Activated T-cell treated with anti-CD3 and anti-CD28 coated beads, Interleukin-2, amount 50 U/mL, for 48 hours (primary cell): ENCODE measurements at regions not wholly inside any gene's neighbourhood (a gene's known extent, or its start where the extent isn't known, plus 50 kb on each side); places are given as distances from the start of the nearest gene placed in this dataset.
"Not testable (repeated sequence)": the region's sequence is repeated elsewhere in the genome, so short reads cannot be mapped to it uniquely, and the experiment has no call there.

Experiments used
- DNase-seq, 2 experiments: peaks; one replicate each; pipeline ENCODE4 v3.0.0-alpha.2; 2020

GRCh38 chr12:126400831-126401230 is 1335.6 kb downstream of the AACS start:
- no peak for DNase-seq

DNA sequence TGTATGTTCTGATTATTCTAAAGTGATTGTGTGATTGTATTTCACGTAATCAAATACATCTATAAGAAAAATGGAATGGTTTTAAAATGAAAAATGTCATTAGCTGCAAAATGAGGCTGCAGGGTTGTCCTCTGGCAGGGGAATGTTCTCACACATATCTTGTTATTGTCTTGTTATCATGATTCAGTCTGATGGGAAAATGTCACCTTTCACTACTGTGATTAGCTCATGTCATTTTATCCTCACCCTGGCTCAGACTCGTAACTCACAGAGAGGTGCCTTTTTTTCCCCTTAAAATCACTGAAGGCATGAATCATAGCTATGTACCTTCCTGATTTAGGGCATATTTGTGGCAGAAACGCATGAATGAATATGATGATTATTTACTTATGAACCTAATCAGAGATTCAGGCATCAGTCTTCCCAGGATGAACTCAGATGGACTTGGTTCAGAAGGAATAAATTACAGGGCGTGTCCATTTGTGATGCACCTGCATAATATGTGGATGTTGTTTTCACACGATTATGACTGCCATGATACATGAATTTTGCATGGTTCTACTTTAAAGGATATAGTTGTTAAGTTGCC is 1339.2 kb downstream of the AACS start:
- no peak for DNase-seq

DNA sequence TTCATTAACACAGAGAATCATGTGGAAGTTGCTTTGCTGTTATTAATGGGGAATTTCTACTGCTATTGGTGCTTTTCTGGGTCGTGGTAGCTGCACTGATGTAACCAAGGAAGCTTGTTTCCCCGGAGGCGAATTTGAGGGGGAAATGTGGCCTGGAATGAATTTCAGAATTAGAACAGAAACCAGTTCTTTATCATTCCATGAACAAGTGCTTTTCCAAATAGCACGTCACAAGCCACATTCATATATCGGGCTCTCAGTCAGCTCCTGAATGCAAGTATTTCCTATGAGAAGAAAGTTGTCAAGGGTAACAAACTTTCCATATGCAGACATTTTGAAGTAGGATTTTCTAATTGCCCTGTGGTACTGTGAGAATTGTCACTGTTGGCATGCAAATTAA is 1353.2 kb downstream of the AACS start:
- no peak for DNase-seq

- DNase-seq: no peak
Measured at GRCh38 chr12:126419131-126419530, 1353.9 kb downstream of the AACS start.

GRCh38 chr12:126424696-126425095 is 1359.5 kb downstream of the AACS start:
- DNase-seq: no peak

GRCh38 chr12:126425264-126425663 is 1360.0 kb downstream of the AACS start:
- DNase-seq: no peak

- no peak for DNase-seq
Measured at GRCh38 chr12:126428769-126429168, 1363.5 kb downstream of the AACS start.

- DNase-seq: no peak
Measured at GRCh38 chr12:126430921-126431320, 1365.7 kb downstream of the AACS start.

DNA sequence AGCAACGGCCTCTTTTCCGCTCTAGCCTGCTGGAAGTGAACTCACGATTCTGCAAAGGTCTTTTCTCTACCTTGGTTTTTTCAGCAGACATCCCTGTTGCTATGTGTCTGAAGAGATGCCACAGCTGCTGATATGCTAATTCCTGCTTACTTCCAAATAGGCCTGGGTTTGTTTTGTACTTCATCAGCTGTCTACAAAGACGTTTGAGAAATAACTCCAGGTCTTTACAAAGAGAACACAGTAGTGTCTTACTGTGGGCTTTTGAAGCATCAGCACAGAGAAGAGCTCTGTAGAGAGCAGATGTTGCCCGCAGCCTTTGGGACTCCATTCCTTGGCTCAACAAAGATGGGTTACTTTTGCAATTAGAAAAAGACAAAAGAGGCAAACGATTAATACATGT is 1366.5 kb downstream of the AACS start:
- DNase-seq: no peak

DNA sequence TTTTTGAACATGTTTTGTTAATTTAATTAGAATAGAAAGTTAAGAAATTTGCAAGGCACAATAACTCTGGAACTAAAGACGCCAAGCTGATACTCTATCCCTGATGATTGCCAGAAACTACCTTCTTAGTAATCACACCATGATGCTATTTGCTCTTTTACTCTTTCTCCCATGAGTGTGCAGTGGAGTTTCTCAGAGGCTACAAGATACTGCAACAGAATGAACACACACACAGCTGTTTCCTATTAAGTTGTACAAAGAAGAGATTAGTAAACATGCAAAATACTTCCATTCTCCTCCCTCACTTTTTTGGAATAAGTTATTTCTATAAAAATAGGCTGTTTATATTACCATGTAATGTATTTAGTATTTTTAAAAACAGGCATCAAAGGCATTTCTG is 1367.5 kb downstream of the AACS start:
- no peak for DNase-seq

GRCh38 chr12:126434412-126434985 is 1369.3 kb downstream of the AACS start:
- DNase-seq: no peak

DNA sequence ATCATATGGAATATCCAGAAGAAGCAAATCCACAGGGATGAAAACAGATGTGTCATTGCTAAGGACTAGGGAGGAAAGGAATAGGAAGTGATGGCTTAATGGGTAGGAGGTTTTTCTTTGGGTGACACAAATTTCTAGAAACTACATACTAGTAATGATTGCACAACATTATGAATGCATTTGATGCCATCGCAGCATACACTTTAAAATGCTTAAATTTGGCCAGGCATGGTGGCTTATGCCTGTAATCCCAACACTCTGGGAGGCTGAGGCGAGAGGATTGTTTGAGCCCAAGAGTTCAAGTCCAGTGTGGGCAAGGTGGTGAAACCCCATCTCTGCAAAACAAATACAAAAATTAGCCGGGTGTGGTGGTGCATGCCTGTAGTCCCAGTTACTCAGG is 1370.8 kb downstream of the AACS start:
- no peak for DNase-seq

GRCh38 chr12:126437934-126438333 is 1372.7 kb downstream of the AACS start:
- no peak for DNase-seq

GRCh38 chr12:126443977-126444376 is 1378.7 kb downstream of the AACS start:
- no peak for DNase-seq

DNA sequence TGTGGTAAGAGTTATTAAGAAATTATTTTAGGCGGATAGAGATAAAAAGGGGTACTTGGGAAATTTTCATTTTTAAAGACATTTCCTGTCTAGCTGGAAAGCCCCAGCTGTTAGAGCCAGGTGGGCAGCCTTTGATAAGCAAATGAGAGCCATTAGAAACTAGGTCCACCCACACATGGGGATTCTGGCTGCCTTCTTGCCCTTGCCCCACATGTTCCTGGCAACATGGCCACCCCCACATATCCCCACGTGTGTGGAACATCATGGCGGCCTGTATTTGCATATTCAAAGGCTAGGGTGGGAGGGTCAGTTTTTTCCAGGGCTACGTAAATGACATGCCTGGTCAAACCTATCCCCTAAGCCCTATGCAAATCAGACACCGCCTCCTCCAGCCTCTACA is 1382.1 kb downstream of the AACS start:
- DNase-seq: no peak

- no peak for DNase-seq
Measured at GRCh38 chr12:126451809-126452208, 1386.6 kb downstream of the AACS start.

DNA sequence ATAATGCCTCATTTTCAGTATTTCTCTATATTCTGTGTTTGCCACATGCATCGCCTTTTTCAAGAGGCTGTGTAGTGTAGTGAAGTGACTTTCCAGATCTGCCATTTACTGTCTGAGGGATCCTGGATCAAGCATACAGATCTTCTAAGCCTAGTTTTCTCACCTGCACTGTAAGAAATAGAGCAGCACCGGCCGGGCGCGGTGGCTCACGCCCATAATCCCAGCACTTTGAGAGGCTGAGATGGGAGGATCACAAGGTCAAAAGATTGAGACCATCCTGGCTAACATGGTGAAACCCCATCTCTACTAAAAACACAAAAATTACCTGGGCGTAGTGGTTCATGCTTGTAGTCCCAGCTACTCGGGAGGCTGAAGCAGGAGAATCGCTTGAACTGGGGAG is 1387.5 kb downstream of the AACS start:
- not testable (repeated sequence) for DNase-seq

GRCh38 chr12:126454581-126454980 is 1389.3 kb downstream of the AACS start:
- DNase-seq: no peak

- no peak for DNase-seq
Measured at GRCh38 chr12:126457776-126458175, 1392.5 kb downstream of the AACS start.

DNA sequence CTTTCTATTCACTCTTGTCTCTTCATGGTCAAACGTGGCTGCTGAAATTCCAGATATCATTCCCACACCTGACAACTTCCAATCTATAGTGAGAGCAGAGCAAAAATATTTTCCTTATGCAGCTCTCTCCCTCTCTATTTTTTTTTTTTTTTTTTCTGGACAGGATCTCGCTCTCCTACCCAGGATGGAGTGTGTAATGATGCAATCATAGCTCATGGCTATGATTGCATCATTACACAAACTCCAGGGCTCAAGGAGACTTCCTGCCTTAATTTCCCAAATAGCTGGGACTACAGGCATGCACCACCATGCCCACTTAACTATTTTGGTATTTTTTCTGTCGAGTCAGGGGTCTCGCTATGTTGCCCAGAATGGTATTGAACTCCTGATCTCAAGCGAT is 1398.9 kb downstream of the AACS start:
- no peak for DNase-seq

- DNase-seq: no peak
Measured at GRCh38 chr12:126469211-126469610, 1404.0 kb downstream of the AACS start.

DNA sequence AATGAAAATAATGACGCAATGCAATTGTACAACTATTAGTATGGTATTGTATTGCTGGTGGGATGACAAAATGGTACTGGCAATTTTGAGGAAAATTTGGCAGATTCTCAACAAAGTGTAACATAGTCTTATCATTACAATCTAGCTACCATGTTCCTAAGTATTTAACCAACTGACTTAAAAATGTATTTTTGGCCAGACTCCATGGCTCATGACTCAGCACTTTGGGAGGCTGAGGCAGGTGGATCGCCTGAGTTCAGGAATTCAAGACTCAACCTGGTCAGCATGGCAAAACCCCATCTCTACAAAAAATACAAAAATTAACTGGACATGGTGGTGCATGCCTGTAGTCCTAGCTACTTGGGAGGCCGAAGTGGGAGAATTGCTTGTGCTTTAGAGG is 1409.5 kb downstream of the AACS start:
- no peak for DNase-seq

- no peak for DNase-seq
Measured at GRCh38 chr12:126480451-126480850, 1415.2 kb downstream of the AACS start.

DNA sequence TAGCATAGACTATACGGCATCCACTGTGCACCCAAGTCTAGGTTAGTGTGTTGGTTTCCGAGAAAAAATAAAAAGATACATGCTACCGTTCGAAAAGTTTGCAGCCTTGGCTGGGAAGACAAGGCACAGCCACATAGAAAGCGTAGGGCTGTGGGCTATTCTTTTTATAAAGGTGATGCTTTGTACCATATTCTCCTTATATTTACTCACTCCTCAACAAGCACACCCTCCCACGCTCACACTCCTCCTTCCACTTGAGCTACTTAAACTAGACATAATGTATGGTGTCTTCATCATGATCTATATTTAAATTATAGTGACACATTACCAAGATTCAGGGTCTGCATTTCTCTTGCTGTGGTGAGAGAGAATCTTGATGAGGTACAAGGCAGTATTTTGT is 1416.5 kb downstream of the AACS start:
- no peak for DNase-seq

GRCh38 chr12:126482238-126482889 is 1417.1 kb downstream of the AACS start:
- DNase-seq: no peak
